Smooth muscle cell (in vitro differentiated cells): ENCODE measurements at regions not wholly inside any gene's neighbourhood (a gene's known extent, or its start where the extent isn't known, plus 50 kb on each side); places are given as distances from the start of the nearest gene placed in this dataset.

Experiments
- DNase-seq: peaks from one replicate; lab custom pipeline; 2025; ENCODE audit not compliant: unreplicated experiment; lab: John Stamatoyannopoulos, UW
- H2AFZ ChIP-seq: fragments of 200-600 bp; sonication (generic); 2 replicates; pipeline ENCODE4 v1.6.0; 2016; ENCODE audit warnings: antibody characterized with exemption, low read depth, mild to moderate bottlenecking
- H3F3A ChIP-seq: fragments of 200-600 bp; sonication (generic); 2 replicates; pipeline ENCODE4 v1.6.0; 2017; ENCODE audit warnings: antibody characterized with exemption, low read depth
- H3K27ac ChIP-seq: fragments of 200-600 bp; sonication (generic); 2 replicates; pipeline ENCODE4 v1.5.1; 2016; ENCODE audit warnings: low read depth, mild to moderate bottlenecking
- H3K27me3 ChIP-seq: fragments of 200-600 bp; sonication (generic); 2 replicates; pipeline ENCODE4 v1.6.1; 2016; ENCODE audit warnings: low read depth, mild to moderate bottlenecking
- H3K36me3 ChIP-seq: fragments of 200-600 bp; sonication (generic); 2 replicates; pipeline ENCODE4 v1.5.1; 2016; ENCODE audit warnings: low read depth
- H3K4me1 ChIP-seq: fragments of 200-600 bp; sonication (generic); 2 replicates; pipeline ENCODE4 v1.5.1; 2016; ENCODE audit warnings: low read depth
- H3K4me2 ChIP-seq: fragments of 200-600 bp; sonication (generic); 2 replicates; pipeline ENCODE4 v1.6.0; 2016; ENCODE audit warnings: mild to moderate bottlenecking
- H3K4me3 ChIP-seq: fragments of 200-600 bp; sonication (generic); 2 replicates; pipeline ENCODE4 v1.5.1; 2016; ENCODE audit warnings: mild to moderate bottlenecking
- H3K79me2 ChIP-seq: fragments of 200-600 bp; sonication (generic); 2 replicates; pipeline ENCODE4 v1.6.0; 2016; ENCODE audit warnings: low read depth, mild to moderate bottlenecking
- H3K9ac ChIP-seq: fragments of 200-600 bp; sonication (generic); 2 replicates; pipeline ENCODE4 v1.6.0; 2016; ENCODE audit warnings: low read depth
- H3K9me3 ChIP-seq: fragments of 200-600 bp; sonication (generic); replicated peaks from 2 replicates; pipeline ENCODE4 v1.5.1; 2016; ENCODE audit warnings: low read depth
- H4K20me1 ChIP-seq: fragments of 200-600 bp; sonication (generic); 2 replicates; pipeline ENCODE4 v1.6.0; 2016; ENCODE audit warnings: low read depth
- WGBS: methylation state at CpG from one replicate; pipeline ENCODE4 v1.1.7; 2016; ENCODE audit warnings: low lambda C conversion rate; 5-methylcytosine and 5-hydroxymethylcytosine counted together
- TF ChIP-seq, protein P1 (sequence below): fragments of 200-600 bp; sonication (generic); IDR thresholded peaks from 2 replicates; pipeline ENCODE4 v1.5.1; 2017; ENCODE audit warnings: borderline replicate concordance, mild to moderate bottlenecking, antibody characterized with exemption; ENCODE audit not compliant: insufficient read depth, poor library complexity, severe bottlenecking

- WGBS, result 92% methylated on average over 11 of the region's 11 CpGs
- no peak overlapping the region for H3K4me3 ChIP-seq
Measured at GRCh38 chr10:128297709-128298378, 171.6 kb upstream of the MKI67 start.

GRCh38 chr10:128298587-128298986 lies 172.4 kb upstream of the MKI67 start:
- H3K36me3 ChIP-seq, result no peaks in the 10 kb centered on the region
- H3K27me3 ChIP-seq, result no peaks in the 10 kb centered on the region
- H3K4me2 ChIP-seq, result no peak overlapping the region
- no peak overlapping the region for H3K27ac ChIP-seq
- H4K20me1 ChIP-seq, result no peaks in the 10 kb centered on the region
- H3K9me3 ChIP-seq, result no peaks in the 10 kb centered on the region
- 94% methylated on average over 4 of the region's 4 CpGs for WGBS
- TF ChIP-seq, protein P1, sequence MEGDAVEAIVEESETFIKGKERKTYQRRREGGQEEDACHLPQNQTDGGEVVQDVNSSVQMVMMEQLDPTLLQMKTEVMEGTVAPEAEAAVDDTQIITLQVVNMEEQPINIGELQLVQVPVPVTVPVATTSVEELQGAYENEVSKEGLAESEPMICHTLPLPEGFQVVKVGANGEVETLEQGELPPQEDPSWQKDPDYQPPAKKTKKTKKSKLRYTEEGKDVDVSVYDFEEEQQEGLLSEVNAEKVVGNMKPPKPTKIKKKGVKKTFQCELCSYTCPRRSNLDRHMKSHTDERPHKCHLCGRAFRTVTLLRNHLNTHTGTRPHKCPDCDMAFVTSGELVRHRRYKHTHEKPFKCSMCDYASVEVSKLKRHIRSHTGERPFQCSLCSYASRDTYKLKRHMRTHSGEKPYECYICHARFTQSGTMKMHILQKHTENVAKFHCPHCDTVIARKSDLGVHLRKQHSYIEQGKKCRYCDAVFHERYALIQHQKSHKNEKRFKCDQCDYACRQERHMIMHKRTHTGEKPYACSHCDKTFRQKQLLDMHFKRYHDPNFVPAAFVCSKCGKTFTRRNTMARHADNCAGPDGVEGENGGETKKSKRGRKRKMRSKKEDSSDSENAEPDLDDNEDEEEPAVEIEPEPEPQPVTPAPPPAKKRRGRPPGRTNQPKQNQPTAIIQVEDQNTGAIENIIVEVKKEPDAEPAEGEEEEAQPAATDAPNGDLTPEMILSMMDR, result no peak
- no peak overlapping the region for H3K4me3 ChIP-seq
- H3K9ac ChIP-seq, result no peak overlapping the region
- no peak for DNase-seq
- H2AFZ ChIP-seq, result no peak overlapping the region
- H3K4me1 ChIP-seq, result no peaks in the 10 kb centered on the region
- no peaks in the 10 kb centered on the region for H3F3A ChIP-seq
- no peaks in the 10 kb centered on the region for H3K79me2 ChIP-seq

More at GRCh38 chr10:128297709-128298378, 171.6 kb upstream of the MKI67 start:
- H3K4me1 ChIP-seq, result no peaks in the 10 kb centered on the region
- H3K4me2 ChIP-seq, result no peak overlapping the region
- TF ChIP-seq, protein P1, result no peak
- H3F3A ChIP-seq, result no peaks in the 10 kb centered on the region
- no peak for DNase-seq
- H3K27ac ChIP-seq, result no peak overlapping the region
- no peaks in the 10 kb centered on the region for H3K27me3 ChIP-seq
- no peaks in the 10 kb centered on the region for H3K79me2 ChIP-seq
- no peaks in the 10 kb centered on the region for H4K20me1 ChIP-seq
- H3K9me3 ChIP-seq, result no peaks in the 10 kb centered on the region
- no peak overlapping the region for H2AFZ ChIP-seq
- H3K9ac ChIP-seq, result no peak overlapping the region
- no peaks in the 10 kb centered on the region for H3K36me3 ChIP-seq

DNA sequence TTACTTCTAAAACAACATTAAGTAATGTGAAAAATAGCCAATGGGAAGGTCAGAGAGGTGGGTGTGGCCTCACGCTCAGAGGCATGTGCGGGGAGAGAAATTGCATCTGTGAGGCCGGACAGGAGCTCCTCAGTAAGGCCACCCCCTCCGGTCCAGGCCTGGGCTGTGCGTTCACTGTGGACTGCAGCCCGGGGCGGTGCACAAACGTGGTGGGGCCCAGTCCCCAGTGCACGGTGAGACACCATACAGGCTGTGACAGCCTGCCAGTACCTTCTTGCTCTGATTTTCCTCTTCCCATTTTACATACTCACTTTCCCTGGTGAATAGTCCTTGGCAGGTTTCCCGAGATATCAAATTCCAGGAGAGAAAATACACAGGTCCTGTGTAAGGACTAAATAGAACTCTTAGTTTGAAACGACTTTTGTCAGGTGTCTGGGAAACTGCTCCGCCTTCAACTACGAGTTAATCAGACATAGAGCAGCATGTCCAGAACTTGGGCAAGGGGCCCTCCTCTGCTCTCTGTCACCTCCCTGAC lies 174.1 kb upstream of the MKI67 start:
- TF ChIP-seq, protein P1, result no peak
- Histone ChIP-seq H3K27ac (no peak overlapping the region), H3K9me3 (no peaks in the 10 kb centered on the region), H3K4me2 (no peak overlapping the region), H3K4me1 (no peaks in the 10 kb centered on the region), H3K36me3 (no peaks in the 10 kb centered on the region), H3K79me2 (no peaks in the 10 kb centered on the region), H3K9ac (no peak overlapping the region), H3K4me3 (no peak overlapping the region), H2AFZ (no peak overlapping the region), H4K20me1 (no peaks in the 10 kb centered on the region), H3K27me3 (no peaks in the 10 kb centered on the region), H3F3A (no peaks in the 10 kb centered on the region)
- no peak for DNase-seq
- WGBS, result 78% methylated on average over 13 of the region's 13 CpGs

DNA sequence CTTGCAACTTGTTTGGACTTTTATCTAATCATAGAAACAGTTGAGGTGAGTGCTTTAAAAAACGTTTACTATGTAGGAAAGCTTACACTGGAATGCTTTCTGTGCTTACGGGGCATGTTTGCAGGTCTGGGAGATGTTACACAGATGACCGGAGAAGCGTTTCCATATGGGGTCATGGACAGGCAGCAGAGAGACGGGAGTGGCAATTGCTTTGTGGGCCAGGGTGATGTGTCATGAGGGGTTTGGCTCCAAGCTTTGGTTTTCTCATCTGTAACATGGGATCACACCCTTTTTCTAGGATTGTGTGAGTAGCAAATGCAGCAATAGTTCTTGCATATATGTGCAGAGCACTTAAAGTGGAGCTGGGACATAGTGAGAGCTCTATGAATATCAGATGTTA lies 174.8 kb upstream of the MKI67 start:
- 81% methylated on average over 5 of the region's 5 CpGs for WGBS
- no peaks in the 10 kb centered on the region for H3K27me3 ChIP-seq
- H4K20me1 ChIP-seq, result no peaks in the 10 kb centered on the region
- H3K4me2 ChIP-seq, result no peak overlapping the region
- H3K4me3 ChIP-seq, result no peak overlapping the region
- H3K4me1 ChIP-seq, result no peaks in the 10 kb centered on the region
- no peaks in the 10 kb centered on the region for H3K36me3 ChIP-seq
- H3K9me3 ChIP-seq, result no peaks in the 10 kb centered on the region
- H3F3A ChIP-seq, result no peaks in the 10 kb centered on the region
- no peak overlapping the region for H3K9ac ChIP-seq
- no peak for DNase-seq
- no peak overlapping the region for H3K27ac ChIP-seq
- H3K79me2 ChIP-seq, result no peaks in the 10 kb centered on the region
- no peak overlapping the region for H2AFZ ChIP-seq
- TF ChIP-seq, protein P1, result no peak
